ENCODE measurements at regions not wholly inside any gene's neighbourhood (a gene's known extent, or its start where the extent isn't known, plus 50 kb on each side); places are given as distances from the start of the nearest gene placed in this dataset.

DNA sequence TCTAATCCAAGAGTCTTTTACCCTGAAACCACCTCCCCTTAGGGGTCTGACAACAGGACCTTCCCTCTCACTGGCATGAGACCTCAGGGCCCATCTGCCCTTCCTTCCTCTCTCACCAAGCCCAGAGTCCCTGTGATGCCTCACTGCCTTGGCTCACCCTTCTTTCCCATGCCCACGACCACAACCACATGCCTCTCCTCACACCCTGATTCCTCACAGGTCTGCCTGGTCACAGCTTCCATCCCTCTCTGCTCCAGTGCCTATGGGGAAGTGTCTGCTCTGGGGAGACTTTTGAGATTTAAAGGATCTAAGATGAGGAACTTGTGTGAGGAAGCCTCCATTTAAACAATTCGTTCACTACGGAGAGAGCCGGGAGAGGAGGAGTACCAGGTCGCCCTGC, 98.9 kb upstream of the SH3BP4 start:
- no peak overlapping the region for H3K4me3 Mint-ChIP-seq

GRCh38 chr2:234852035-234852434, 99.8 kb upstream of the SH3BP4 start:
- Mint-ChIP-seq H3K9me3 (ENCODE audit: low read depth) (no peaks in the 10 kb centered on the region), H3K36me3 (no peaks in the 10 kb centered on the region), H3K27ac (no peak overlapping the region), H3K4me1 (no peaks in the 10 kb centered on the region), H3K27me3 (no peaks in the 10 kb centered on the region), H3K4me3 (no peak overlapping the region)
- CTCF ChIA-PET = interaction anchor here (1.1 kb wide), 1 partner anchor 8 kb away, joined by 3 read pairs; no protein-coding TSS in a partner anchor
- DNase-seq (no peak), ATAC-seq (no peak)

More for the DNA sequence above, 98.9 kb upstream of the SH3BP4 start:
- Mint-ChIP-seq H3K27me3 (no peaks in the 10 kb centered on the region), H3K36me3 (no peaks in the 10 kb centered on the region), H3K27ac (no peak overlapping the region), H3K4me1 (no peaks in the 10 kb centered on the region), H3K9me3 (ENCODE audit: low read depth) (no peaks in the 10 kb centered on the region)
- no peak for ATAC-seq
- CTCF ChIA-PET = no interaction called here
- DNase-seq = no peak

- H3K36me3 Mint-ChIP-seq = no peaks in the 10 kb centered on the region
- H3K4me3 Mint-ChIP-seq = no peak overlapping the region
- DNase-seq (no peak), ATAC-seq (no peak)
- no peaks in the 10 kb centered on the region for H3K9me3 Mint-ChIP-seq (ENCODE audit: low read depth)
- no peaks in the 10 kb centered on the region for H3K4me1 Mint-ChIP-seq
- H3K27me3 Mint-ChIP-seq = no peaks in the 10 kb centered on the region
- H3K27ac Mint-ChIP-seq = no peak overlapping the region
- CTCF ChIA-PET = interaction anchor here (1.1 kb wide), 1 partner anchor 8 kb away, joined by 3 read pairs; no protein-coding TSS in a partner anchor
Measured at GRCh38 chr2:234851451-234851850, 100.4 kb upstream of the SH3BP4 start.

GRCh38 chr2:234850818-234851217, 101.0 kb upstream of the SH3BP4 start:
- Mint-ChIP-seq H3K4me1 (no peaks in the 10 kb centered on the region), H3K27me3 (no peaks in the 10 kb centered on the region), H3K4me3 (no peak overlapping the region), H3K36me3 (no peaks in the 10 kb centered on the region), H3K9me3 (ENCODE audit: low read depth) (no peaks in the 10 kb centered on the region), H3K27ac (no peak overlapping the region)
- CTCF ChIA-PET = no interaction called here
- no peak for ATAC-seq
- DNase-seq = no peak

GRCh38 chr2:234849678-234850077, 102.1 kb upstream of the SH3BP4 start:
- H3K27ac Mint-ChIP-seq = no peak overlapping the region
- H3K4me3 Mint-ChIP-seq = no peak overlapping the region
- H3K9me3 Mint-ChIP-seq (ENCODE audit: low read depth) = no peaks in the 10 kb centered on the region
- H3K27me3 Mint-ChIP-seq = no peaks in the 10 kb centered on the region
- CTCF ChIA-PET = no interaction called here
- H3K36me3 Mint-ChIP-seq = no peaks in the 10 kb centered on the region
- DNase-seq = no peak
- no peak for ATAC-seq
- no peaks in the 10 kb centered on the region for H3K4me1 Mint-ChIP-seq

DNA sequence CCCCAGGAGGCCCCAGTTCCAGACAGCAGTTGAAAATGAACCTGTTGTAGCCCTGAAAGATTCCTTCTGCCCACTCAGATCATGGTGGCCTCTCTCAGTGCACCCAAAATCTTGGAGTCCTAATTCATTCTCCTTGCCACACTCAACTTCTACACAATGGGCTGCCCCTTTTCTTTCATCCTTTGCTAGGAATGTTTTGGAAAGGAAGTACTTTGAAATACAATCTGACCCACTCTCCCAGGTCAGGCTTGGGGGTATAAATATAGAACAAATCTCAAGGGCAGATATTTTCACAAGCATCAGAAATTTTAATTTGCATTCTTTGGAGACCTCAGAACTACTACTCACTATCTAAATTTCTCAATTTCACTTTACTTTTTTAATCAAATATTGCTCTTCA, 103.2 kb upstream of the SH3BP4 start:
- no peaks in the 10 kb centered on the region for H3K9me3 Mint-ChIP-seq (ENCODE audit: low read depth)
- ATAC-seq (no peak), DNase-seq (no peak)
- H3K27me3 Mint-ChIP-seq = no peaks in the 10 kb centered on the region
- H3K4me1 Mint-ChIP-seq = no peaks in the 10 kb centered on the region
- H3K4me3 Mint-ChIP-seq = no peak overlapping the region
- CTCF ChIA-PET = no interaction called here
- H3K36me3 Mint-ChIP-seq = no peaks in the 10 kb centered on the region
- H3K27ac Mint-ChIP-seq = no peak overlapping the region

DNA sequence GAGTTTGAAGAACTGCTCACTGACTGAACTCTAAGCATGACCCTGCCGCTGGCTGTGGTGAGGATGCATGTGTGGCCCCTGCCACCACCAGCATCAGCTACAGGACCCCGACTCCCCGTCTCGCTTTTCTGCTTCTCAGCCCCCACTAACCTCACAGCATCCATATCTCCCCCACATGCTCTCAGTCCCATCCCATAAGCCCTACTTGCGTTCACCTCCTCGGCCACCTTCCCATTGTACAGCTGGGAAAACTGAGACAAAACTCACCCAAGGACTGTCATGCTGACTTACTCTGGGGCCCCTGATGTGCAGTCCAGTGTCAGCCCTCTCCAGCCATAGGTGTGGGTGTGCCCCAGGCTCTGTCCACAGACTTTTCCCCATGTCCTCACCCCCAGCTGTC, 104.2 kb upstream of the SH3BP4 start:
- Mint-ChIP-seq H3K36me3 (no peaks in the 10 kb centered on the region), H3K4me3 (no peak overlapping the region), H3K4me1 (no peaks in the 10 kb centered on the region), H3K27me3 (no peaks in the 10 kb centered on the region), H3K9me3 (ENCODE audit: low read depth) (no peaks in the 10 kb centered on the region), H3K27ac (no peak overlapping the region)
- ATAC-seq = no peak
- DNase-seq = no peak
- CTCF ChIA-PET = no interaction called here

DNA sequence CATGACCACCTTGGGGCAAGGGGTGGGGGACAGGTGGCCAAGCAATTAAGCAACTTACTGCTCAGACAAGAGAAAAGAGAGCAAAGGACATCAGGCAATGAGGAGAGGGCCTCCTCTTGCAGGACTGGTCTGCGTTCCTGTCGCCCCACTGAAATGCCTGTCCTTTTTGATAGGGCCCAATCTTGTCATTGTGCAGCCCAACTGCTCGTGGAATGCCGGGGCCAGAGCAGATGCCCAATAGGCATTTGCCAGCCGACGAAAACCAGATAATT, 104.5 kb upstream of the SH3BP4 start:
- Mint-ChIP-seq H3K4me1 (no peaks in the 10 kb centered on the region), H3K27me3 (no peaks in the 10 kb centered on the region), H3K36me3 (no peaks in the 10 kb centered on the region), H3K27ac (no peak overlapping the region), H3K9me3 (ENCODE audit: low read depth) (no peaks in the 10 kb centered on the region), H3K4me3 (no peak overlapping the region)
- no peak for DNase-seq
- CTCF ChIA-PET = no interaction called here
- no peak for ATAC-seq

DNA sequence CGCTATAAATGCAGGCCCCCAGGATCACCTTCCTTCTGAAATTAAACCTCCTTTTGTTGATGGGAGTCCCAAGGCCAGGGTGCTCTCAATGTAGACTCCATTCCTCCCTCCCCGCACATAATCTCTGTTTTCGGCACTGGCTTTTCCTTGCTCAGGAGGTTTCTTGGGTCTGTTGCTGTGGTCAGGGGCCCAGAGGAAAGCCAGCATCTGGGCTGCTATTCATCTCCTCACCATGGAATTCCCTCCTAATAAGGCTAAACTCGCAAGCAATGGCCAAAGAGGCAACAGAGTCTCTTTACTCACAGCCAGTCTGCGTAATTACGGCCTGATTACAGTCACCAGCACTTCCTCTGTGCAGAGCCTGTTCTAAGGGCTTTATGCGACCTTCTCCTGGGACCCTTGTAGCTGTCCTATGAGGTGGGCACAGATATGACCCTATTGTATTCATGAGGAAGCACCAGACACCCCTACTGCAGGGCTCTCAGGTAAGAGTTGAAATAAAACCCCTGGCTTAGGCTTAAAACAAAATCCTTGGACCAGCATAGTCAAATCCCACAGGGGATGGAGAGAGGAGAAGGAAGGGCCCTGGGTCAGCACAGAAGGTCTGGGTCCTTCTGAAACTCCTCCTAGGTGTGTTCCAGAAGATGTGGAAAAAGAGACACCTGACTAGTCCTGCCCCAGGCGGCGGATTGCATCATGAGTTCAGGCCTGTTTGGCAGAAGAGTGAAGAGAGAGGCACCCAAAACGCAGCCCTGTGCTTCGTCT, 105.0 kb upstream of the SH3BP4 start:
- no peak overlapping the region for H3K27ac Mint-ChIP-seq
- no peaks in the 10 kb centered on the region for H3K4me1 Mint-ChIP-seq
- DNase-seq = no peak
- H3K27me3 Mint-ChIP-seq = no peaks in the 10 kb centered on the region
- CTCF ChIA-PET = no interaction called here
- no peaks in the 10 kb centered on the region for H3K9me3 Mint-ChIP-seq (ENCODE audit: low read depth)
- H3K4me3 Mint-ChIP-seq = no peak overlapping the region
- no peaks in the 10 kb centered on the region for H3K36me3 Mint-ChIP-seq
- ATAC-seq = no peak

DNA sequence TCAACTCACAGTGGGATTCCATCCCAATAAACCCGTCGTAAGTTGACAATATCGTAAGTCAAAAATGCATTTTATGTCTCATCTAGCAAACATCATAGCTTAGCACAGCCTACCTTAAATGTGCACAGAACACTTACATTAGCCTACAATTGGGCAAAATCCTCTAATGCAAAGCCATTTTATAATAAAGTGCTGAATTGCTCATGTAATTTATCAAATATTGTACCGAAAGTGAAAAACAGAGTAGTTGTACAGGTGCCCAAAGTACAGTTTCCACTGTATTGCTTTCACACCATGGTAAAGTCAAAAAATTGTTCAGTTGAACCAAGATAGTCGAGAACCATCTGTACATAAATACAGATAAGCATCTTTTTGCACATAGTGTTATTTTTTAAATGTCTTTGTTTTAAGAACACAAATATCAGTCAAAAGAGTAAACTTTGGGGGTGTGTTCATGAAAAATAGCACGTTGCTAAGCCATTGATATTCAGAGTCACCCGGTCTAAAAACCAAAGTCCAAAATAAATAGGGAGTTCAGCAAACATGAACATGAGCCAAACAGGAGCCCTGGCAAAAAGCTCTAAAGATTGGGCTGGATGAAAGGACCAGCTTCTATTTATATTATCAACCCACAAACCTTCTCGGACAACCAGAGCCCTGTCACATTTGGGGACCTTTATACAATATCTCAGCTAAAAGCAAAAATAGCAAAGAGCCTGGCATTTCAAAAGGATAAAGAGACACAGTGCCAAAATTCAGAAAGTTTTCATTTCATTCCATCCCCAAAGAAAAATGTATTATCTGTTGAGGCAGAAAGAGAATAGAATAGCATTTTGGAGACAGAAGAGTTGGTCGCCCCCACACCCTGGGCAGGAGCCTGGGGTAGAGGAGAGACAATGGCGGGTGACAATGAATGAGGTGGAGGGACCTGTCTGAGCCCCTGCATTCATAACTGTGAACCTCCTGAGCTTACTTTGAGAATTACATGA, 105.9 kb upstream of the SH3BP4 start:
- Mint-ChIP-seq H3K27ac (no peak overlapping the region), H3K27me3 (no peaks in the 10 kb centered on the region), H3K4me3 (no peak overlapping the region), H3K36me3 (no peaks in the 10 kb centered on the region), H3K4me1 (no peaks in the 10 kb centered on the region), H3K9me3 (ENCODE audit: low read depth) (no peaks in the 10 kb centered on the region)
- CTCF ChIA-PET = no interaction called here
- no peak for DNase-seq
- ATAC-seq = no peak

DNA sequence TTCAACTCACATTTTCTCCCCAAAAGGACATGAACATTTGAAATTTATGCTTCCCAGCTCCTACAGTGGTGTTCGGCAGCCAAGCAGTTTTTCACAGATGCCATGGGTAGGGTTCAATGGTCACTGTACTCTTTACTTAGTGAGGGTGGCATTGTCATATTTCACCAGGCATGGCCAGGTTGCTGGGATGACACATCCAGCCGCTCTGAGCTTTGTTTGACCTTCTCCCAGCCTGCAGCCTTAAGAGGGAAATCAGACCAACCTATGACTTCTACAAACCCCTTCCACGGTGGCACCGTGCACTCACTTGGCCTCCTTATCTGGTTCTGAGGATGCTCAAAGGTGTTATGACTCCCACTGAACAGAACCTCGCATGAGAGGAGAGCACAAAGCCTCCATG, 108.4 kb upstream of the SH3BP4 start:
- no peaks in the 10 kb centered on the region for H3K9me3 Mint-ChIP-seq (ENCODE audit: low read depth)
- no peak overlapping the region for H3K4me3 Mint-ChIP-seq
- H3K27ac Mint-ChIP-seq = no peak overlapping the region
- ATAC-seq (no peak), DNase-seq (no peak)
- H3K4me1 Mint-ChIP-seq = no peaks in the 10 kb centered on the region
- CTCF ChIA-PET = interaction anchor here (1.5 kb wide), 1 partner anchor 9 kb away, joined by 3 read pairs; no protein-coding TSS in a partner anchor
- no peaks in the 10 kb centered on the region for H3K36me3 Mint-ChIP-seq
- H3K27me3 Mint-ChIP-seq = peaks cover 2% of the 10 kb centered on the region

GRCh38 chr2:234842753-234843152, 109.1 kb upstream of the SH3BP4 start:
- Mint-ChIP-seq H3K4me3 (no peak overlapping the region), H3K4me1 (no peaks in the 10 kb centered on the region), H3K27ac (no peak overlapping the region), H3K36me3 (no peaks in the 10 kb centered on the region), H3K9me3 (ENCODE audit: low read depth) (no peaks in the 10 kb centered on the region), H3K27me3 (peaks cover 2% of the 10 kb centered on the region)
- ATAC-seq (no peak), DNase-seq (no peak)
- CTCF ChIA-PET = no interaction called here

DNA sequence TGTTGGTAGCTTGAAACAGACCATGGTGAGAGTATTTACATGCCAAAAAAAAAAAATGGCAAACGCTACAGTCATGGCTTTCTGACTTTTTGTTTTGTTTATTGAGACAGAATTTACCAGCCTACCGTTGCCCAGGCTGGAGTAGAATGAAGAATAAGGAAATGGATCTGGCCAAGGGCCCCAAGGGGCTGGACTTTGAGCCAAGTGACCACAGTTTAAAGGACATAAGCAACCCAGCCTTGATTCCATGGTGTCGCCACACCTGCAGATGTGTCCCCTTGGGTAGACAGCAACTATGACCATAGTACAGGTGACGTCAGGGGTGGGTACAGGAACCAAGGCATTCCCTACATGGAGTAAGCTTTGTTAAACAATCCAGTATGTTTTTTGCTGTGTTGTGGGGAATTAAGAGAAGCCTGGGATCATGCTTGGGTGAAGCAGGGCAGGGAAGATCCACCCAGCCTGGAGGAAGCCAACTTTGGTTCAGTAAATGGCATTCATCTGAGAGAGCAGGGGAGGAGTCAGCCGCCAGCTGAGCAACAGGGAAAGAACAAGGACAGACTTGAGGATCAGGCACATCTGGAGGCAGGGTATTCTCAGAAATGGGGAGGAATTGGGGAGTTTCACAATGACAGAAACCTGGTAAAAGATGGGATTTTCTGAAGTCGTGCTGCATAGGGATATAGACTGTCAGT, 110.3 kb upstream of the SH3BP4 start:
- peaks cover 2% of the 10 kb centered on the region for H3K27me3 Mint-ChIP-seq
- H3K4me3 Mint-ChIP-seq = no peak overlapping the region
- CTCF ChIA-PET = no interaction called here
- H3K4me1 Mint-ChIP-seq = no peaks in the 10 kb centered on the region
- H3K9me3 Mint-ChIP-seq (ENCODE audit: low read depth) = no peaks in the 10 kb centered on the region
- no peaks in the 10 kb centered on the region for H3K36me3 Mint-ChIP-seq
- ATAC-seq = no peak
- H3K27ac Mint-ChIP-seq = no peak overlapping the region
- no peak for DNase-seq

DNA sequence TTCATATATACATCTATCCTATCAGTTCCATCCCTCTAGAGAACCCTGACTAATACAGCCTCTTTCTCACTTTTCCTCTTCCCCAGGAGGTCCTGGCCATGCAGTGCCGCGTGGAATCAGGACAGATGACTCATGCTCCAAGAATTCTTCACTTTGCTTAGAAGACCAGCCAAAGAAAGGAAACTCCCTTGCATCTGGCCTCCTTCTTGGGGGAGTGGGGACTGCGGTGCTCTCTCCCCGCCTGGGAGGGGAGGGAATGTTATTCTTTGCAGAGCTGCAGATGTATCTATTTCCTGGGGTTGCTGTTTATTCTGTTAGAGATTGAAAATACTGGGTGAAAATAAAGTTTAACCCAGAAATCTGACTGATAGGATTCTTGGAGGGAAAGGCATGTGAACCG, 111.5 kb upstream of the SH3BP4 start:
- Mint-ChIP-seq H3K27me3 (peaks cover 2% of the 10 kb centered on the region), H3K4me3 (no peak overlapping the region), H3K9me3 (ENCODE audit: low read depth) (no peaks in the 10 kb centered on the region), H3K4me1 (no peaks in the 10 kb centered on the region), H3K36me3 (no peaks in the 10 kb centered on the region), H3K27ac (no peak overlapping the region)
- CTCF ChIA-PET = no interaction called here
- DNase-seq (no peak), ATAC-seq (no peak)
